ENCODE measurements at regions not wholly inside any gene's neighbourhood (a gene's known extent, or its start where the extent isn't known, plus 50 kb on each side); places are given as distances from the start of the nearest gene placed in this dataset.

DNA sequence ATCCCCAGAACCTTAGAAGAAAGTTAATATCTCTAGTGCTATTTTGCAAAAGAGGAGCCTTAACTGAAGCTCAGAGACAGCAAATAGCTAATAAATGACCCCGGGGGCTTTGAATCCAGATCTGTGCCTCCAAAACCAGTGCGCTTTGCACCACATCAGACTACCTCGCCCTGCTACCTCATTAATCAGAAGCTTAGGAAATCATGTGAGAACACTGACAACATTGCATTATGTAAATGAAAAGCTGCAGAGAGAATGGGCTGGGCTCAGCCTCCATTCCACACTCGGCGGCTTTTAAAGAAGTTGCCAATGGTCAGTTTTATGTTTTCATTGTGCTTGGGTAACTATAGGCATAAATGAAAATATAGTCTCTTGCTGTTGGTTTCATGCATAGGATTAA lies 54.0 kb upstream of the STMND1 start:
- in situ Hi-C loops (cut with MboI; ENCODE audit: low pct_unique_long_range_greater_than_20kb, low sequenced_read_pairs): no loop called here
- DNase-seq: no peak

GRCh38 chr6:17045581-17046322 lies 56.1 kb upstream of the STMND1 start:
- no peak for DNase-seq
- in situ Hi-C loops (cut with MboI; ENCODE audit: low pct_unique_long_range_greater_than_20kb, low sequenced_read_pairs): no loop called here

DNA sequence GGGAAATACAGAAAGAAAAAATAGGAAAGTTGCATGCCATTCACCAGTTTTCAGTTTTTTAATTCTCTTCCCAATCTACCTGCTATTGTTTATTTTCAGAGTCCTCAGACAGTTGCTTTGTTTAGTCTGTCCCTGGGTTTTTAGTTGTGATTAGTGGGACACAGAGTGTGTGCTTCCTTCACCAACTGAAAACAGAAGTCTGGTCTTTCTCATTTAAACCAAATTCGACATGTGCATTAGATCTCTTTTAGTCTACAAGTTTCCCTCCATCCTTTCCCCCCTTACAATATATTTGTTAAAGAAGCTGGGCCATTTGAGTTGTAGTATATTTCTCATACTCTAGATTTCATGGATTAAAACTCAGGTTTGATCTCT lies 58.7 kb upstream of the STMND1 start:
- in situ Hi-C loops (cut with MboI; ENCODE audit: low pct_unique_long_range_greater_than_20kb, low sequenced_read_pairs): no loop called here
- no peak for DNase-seq

- DNase-seq: no peak
- in situ Hi-C loops (cut with MboI; ENCODE audit: low pct_unique_long_range_greater_than_20kb, low sequenced_read_pairs): no loop called here
Observed at GRCh38 chr6:17042422-17043147, 59.3 kb upstream of the STMND1 start.

DNA sequence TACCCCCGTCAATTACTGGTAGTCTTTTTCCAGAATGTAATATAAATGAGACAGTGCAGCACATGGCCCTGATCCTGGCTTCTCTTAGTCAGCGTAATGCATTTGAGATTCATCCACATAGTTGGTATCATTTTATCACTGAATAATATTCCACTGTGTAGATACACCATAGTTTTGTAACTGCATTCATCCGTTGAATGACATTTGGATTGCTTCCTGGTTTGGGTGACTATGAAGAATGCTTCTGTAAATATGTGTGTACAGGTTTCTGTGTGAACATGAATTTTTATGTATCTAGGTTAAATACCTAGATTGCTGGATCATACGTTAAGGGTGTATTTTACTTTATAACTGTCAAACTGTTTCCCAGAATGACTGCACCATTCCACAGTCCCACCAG lies 62.6 kb upstream of the STMND1 start:
- in situ Hi-C loops (cut with MboI; ENCODE audit: low pct_unique_long_range_greater_than_20kb, low sequenced_read_pairs): no loop called here
- DNase-seq: no peak

DNA sequence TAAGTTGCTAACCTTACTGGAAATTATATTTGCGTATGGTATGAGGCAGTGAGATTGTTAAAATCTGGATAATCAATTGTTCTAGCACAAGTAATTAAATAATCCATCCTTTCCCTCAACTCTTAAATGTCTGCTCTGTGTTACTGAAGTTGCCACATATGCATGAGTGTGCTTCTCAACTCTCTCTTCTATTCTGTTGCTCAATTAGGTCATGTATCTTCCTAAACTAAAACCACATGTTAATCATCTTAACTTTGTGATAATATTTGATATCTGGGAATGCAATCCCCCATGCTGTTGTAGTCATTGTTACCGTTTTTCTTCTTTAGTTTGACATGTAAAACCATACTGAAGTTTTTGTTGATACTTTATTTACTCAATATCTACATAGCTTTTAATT lies 63.5 kb upstream of the STMND1 start:
- no peak for DNase-seq
- in situ Hi-C loops (cut with MboI; ENCODE audit: low pct_unique_long_range_greater_than_20kb, low sequenced_read_pairs): no loop called here

GRCh38 chr6:17036065-17036393 lies 65.8 kb upstream of the STMND1 start:
- no peak for DNase-seq
- in situ Hi-C loops (cut with MboI; ENCODE audit: low pct_unique_long_range_greater_than_20kb, low sequenced_read_pairs): no loop called here

DNA sequence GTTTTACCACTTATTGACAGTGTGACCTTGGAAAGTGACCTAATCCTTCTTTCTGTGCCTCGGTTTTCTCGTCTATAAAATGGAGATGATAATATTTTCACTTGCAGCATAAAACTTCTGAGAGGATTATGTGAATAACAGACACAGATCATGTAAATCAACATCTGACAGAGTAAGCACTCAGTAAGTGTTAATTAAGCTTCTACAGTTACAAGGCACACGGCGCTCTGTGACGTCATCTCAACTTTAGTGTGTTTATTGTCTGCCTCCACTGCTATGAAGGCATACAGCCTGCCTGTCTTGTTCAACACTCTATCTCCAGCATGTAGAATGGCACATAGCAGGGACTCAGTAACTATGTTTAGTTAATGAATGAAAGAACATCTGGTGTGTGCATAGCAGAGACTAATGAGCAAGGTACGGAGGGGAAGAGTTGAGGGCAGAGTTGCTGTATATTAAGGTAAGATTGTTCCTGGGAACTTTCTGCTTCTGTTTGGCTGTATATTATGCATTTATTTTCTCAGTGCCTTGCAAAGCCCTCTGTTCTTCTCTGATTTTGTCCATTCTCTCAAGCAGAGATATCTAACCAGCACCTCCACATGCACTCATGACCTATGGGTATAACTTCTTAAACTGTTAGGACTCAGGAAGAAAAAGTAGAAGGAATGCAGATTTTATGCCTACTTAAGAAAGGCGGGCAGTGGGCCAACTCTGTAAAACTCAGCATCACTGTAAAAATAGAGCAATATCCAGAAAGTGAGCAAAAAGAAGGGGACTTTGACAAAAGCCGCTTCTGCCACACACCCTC lies 66.4 kb upstream of the STMND1 start:
- DNase-seq: no peak
- in situ Hi-C loops (cut with MboI; ENCODE audit: low pct_unique_long_range_greater_than_20kb, low sequenced_read_pairs): no loop called here

DNA sequence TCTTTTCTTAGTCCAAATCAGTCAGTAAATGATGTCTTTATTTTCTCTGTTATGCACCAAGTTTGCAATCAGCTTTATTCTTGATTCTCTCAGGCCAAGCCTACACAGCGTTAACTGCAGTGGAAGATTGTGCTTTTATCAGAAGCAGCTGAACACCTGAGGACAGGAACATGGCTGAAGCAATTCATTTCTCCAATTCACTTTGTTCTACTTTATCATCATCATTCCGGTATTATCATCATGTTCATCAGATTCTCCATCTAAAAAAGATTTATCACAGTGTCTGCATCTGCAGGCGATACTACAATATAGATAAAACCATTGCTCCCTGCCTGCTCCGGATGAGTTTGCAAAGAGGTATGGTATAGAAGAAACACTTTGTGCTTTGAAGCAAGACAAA lies 68.1 kb upstream of the STMND1 start:
- in situ Hi-C loops (cut with MboI; ENCODE audit: low pct_unique_long_range_greater_than_20kb, low sequenced_read_pairs): no loop called here
- no peak for DNase-seq

- DNase-seq: no peak
- in situ Hi-C loops (cut with MboI; ENCODE audit: low pct_unique_long_range_greater_than_20kb, low sequenced_read_pairs): no loop called here
Observed at GRCh38 chr6:17032988-17033634, 68.7 kb upstream of the STMND1 start.

GRCh38 chr6:17032590-17032987 lies 69.3 kb upstream of the STMND1 start:
- in situ Hi-C loops (cut with MboI; ENCODE audit: low pct_unique_long_range_greater_than_20kb, low sequenced_read_pairs): no loop called here
- no peak for DNase-seq

DNA sequence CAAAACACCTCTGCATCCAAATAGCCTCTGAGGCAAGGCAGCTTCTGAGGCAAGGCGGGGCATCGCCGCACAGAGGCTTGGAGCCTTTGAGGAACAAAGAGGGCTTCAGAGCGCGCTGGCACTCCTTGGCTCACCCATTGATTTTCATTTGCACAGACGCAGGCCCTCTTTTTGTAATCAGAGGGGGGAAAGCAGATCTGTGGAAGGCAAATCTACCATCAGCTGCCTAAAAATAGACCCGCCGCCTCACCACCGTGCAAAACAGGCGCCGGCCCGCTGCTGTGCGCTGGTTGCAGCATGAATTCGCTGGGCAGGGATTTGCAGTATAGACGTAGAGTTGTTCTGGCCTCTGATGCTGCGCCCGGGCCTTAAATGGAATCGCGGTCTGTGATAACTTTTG lies 69.9 kb upstream of the STMND1 start:
- in situ Hi-C loops (cut with MboI; ENCODE audit: low pct_unique_long_range_greater_than_20kb, low sequenced_read_pairs): no loop called here
- no peak for DNase-seq

- no peak for DNase-seq
- in situ Hi-C loops (cut with MboI; ENCODE audit: low pct_unique_long_range_greater_than_20kb, low sequenced_read_pairs): no loop called here
Observed at GRCh38 chr6:17027441-17027840, 74.4 kb upstream of the STMND1 start.

- DNase-seq: no peak
- in situ Hi-C loops (cut with MboI; ENCODE audit: low pct_unique_long_range_greater_than_20kb, low sequenced_read_pairs): no loop called here
Observed at GRCh38 chr6:17022604-17023003, 79.2 kb upstream of the STMND1 start.

DNA sequence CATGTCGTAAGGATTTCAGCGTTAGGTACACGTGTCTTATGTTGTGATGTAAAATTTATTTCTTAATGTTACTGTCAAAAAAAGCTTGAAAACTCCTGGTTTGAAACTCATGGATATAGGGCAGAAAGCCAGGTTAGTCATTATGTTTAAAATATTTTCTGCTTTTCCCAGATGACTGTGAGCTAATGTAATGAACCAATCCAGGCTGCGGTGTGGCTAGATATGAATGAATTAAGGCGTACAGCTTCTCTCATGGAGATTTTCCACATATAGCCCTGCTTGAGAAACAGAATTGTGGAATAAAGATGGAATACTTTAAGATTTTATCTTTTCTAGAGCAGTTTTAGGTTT lies 80.3 kb upstream of the STMND1 start:
- in situ Hi-C loops (cut with MboI; ENCODE audit: low pct_unique_long_range_greater_than_20kb, low sequenced_read_pairs): no loop called here
- DNase-seq: no peak

DNA sequence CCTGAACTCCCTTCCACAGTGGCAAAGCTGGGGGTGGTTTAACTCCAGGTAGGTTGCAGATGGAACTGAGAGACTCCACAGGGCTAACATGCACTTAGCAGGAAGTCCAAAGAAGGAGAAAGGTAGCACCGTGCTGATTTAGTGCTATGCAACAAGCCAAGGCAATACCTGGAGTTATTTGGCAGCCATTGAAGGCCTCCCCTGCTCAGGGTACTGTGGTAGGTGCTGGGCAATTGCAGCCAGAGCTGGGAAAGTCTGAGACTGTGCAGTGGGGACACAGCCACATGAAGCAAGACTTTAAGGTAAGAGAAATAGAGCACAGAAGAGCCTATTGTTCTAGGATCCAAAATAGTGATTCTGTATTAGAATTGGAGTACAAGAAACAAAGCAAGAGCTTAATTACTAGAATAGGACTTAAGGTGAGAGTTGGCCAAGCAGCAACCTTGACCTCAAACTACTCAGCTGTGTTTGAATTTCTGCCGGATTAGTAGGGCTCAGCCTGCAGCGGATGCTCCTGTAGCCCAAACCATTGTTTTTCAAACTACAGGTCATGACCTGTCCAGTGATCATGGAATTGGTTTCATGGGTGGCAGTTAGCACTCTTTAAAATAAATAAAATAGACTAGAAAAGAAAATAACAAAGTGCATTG lies 80.8 kb upstream of the STMND1 start:
- in situ Hi-C loops (cut with MboI; ENCODE audit: low pct_unique_long_range_greater_than_20kb, low sequenced_read_pairs): no loop called here
- no peak for DNase-seq

- in situ Hi-C loops (cut with MboI; ENCODE audit: low pct_unique_long_range_greater_than_20kb, low sequenced_read_pairs): no loop called here
- DNase-seq: no peak
Observed at GRCh38 chr6:17018425-17018824, 83.4 kb upstream of the STMND1 start.

DNA sequence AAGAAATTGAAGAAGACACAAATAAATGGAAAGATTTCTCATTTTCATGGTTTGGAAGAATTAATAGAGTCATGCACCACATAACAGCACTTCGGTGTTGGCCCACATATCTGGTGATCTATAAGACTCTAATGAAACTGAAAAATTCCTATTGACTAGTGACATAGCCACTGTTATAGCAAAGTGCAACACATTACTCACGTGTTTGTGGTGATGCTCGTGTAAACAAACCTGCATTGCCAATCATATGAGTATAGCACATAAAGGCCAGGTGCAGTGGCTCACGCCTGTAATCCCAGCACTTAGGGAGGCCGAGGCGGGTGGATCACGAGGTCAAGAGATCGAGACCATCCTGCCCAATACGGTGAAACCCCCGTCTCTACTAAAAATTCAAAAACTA lies 84.4 kb upstream of the STMND1 start:
- DNase-seq: no peak
- in situ Hi-C loops (cut with MboI; ENCODE audit: low pct_unique_long_range_greater_than_20kb, low sequenced_read_pairs): no loop called here

- in situ Hi-C loops (cut with MboI; ENCODE audit: low pct_unique_long_range_greater_than_20kb, low sequenced_read_pairs): no loop called here
- no peak for DNase-seq
Observed at GRCh38 chr6:17015551-17016381, 86.1 kb upstream of the STMND1 start.
